ENCODE measurements at regions not wholly inside any gene's neighbourhood (a gene's known extent, or its start where the extent isn't known, plus 50 kb on each side); places are given as distances from the start of the nearest gene placed in this dataset.

GRCh38 chr6:97732045-97732444, 449.0 kb upstream of the MMS22L start:
- Histone ChIP-seq H3K4me3 (ENCODE audit: low read length) (no peak overlapping the region), H3K9me3 (ENCODE audit: control insufficient read depth, low read length) (no peaks in the 10 kb centered on the region), H3K4me1 (ENCODE audit: control insufficient read depth, insufficient read depth, low read length) (no peaks in the 10 kb centered on the region), H3K9ac (ENCODE audit: extremely low read depth, low read length, poor library complexity, severe bottlenecking) (no peak overlapping the region), H3K27ac (ENCODE audit: low read depth, low read length) (no peak overlapping the region), H3K27me3 (ENCODE audit: control insufficient read depth, insufficient read depth, low read length, poor library complexity, severe bottlenecking) (no peaks in the 10 kb centered on the region), H3K36me3 (ENCODE audit: control insufficient read depth, insufficient read depth, low read length) (no peaks in the 10 kb centered on the region)
- H3K4me1 Mint-ChIP-seq: no peaks in the 10 kb centered on the region
- no peaks in the 10 kb centered on the region for H3K9me3 Mint-ChIP-seq
- 92 to 94% methylated on average over 2 to 3 of the region's 3 CpGs for WGBS, 2 experiments (ENCODE audit: insufficient coverage in 1 of 2, insufficient read length in 1 of 2)
- no peak for DNase-seq
- H3K36me3 Mint-ChIP-seq (ENCODE audit: low read depth): no peaks in the 10 kb centered on the region
- H3K4me3 Mint-ChIP-seq: no peak overlapping the region
- no peak for TF ChIP-seq CTCF (conservative IDR thresholded peaks at IDR 0.05)
- no peaks in the 10 kb centered on the region for H3K27me3 Mint-ChIP-seq (ENCODE audit: insufficient read depth)
- no peak overlapping the region for H3K27ac Mint-ChIP-seq

GRCh38 chr6:97757575-97757974, 474.6 kb upstream of the MMS22L start:
- no peaks in the 10 kb centered on the region for H3K36me3 ChIP-seq (ENCODE audit: control insufficient read depth, insufficient read depth, low read length)
- no peak for TF ChIP-seq CTCF (conservative IDR thresholded peaks at IDR 0.05)
- H3K4me1 ChIP-seq (ENCODE audit: control insufficient read depth, insufficient read depth, low read length): peaks cover 27% of the 10 kb centered on the region
- H3K27ac Mint-ChIP-seq: no peak overlapping the region
- H3K27me3 ChIP-seq (ENCODE audit: control insufficient read depth, insufficient read depth, low read length, poor library complexity, severe bottlenecking): no peaks in the 10 kb centered on the region
- H3K36me3 Mint-ChIP-seq (ENCODE audit: low read depth): no peaks in the 10 kb centered on the region
- H3K9me3 ChIP-seq (ENCODE audit: control insufficient read depth, low read length): no peaks in the 10 kb centered on the region
- no peak overlapping the region for H3K27ac ChIP-seq (ENCODE audit: low read depth, low read length)
- no peak overlapping the region for H3K4me3 Mint-ChIP-seq
- no peaks in the 10 kb centered on the region for H3K27me3 Mint-ChIP-seq (ENCODE audit: insufficient read depth)
- H3K4me1 Mint-ChIP-seq: peaks cover 37% of the 10 kb centered on the region
- H3K9me3 Mint-ChIP-seq: no peaks in the 10 kb centered on the region
- DNase-seq: no peak
- 78 to 96% methylated on average over 3 of the region's 3 CpGs for WGBS, 2 experiments (ENCODE audit: insufficient coverage in 1 of 2, insufficient read length in 1 of 2)
- no peak overlapping the region for H3K9ac ChIP-seq (ENCODE audit: extremely low read depth, low read length, poor library complexity, severe bottlenecking)
- no peak overlapping the region for H3K4me3 ChIP-seq (ENCODE audit: low read length)

GRCh38 chr6:97765461-97765860, 482.4 kb upstream of the MMS22L start:
- H3K9me3 ChIP-seq (ENCODE audit: control insufficient read depth, low read length): no peaks in the 10 kb centered on the region
- H3K36me3 Mint-ChIP-seq (ENCODE audit: low read depth): no peaks in the 10 kb centered on the region
- H3K4me1 Mint-ChIP-seq: peaks cover 18% of the 10 kb centered on the region
- no peak overlapping the region for H3K27ac Mint-ChIP-seq
- no peaks in the 10 kb centered on the region for H3K27me3 Mint-ChIP-seq (ENCODE audit: insufficient read depth)
- no peak overlapping the region for H3K4me3 ChIP-seq (ENCODE audit: low read length)
- no peak overlapping the region for H3K9ac ChIP-seq (ENCODE audit: extremely low read depth, low read length, poor library complexity, severe bottlenecking)
- H3K36me3 ChIP-seq (ENCODE audit: control insufficient read depth, insufficient read depth, low read length): no peaks in the 10 kb centered on the region
- H3K4me3 Mint-ChIP-seq: no peak overlapping the region
- no peak for TF ChIP-seq CTCF (conservative IDR thresholded peaks at IDR 0.05)
- H3K27me3 ChIP-seq (ENCODE audit: control insufficient read depth, insufficient read depth, low read length, poor library complexity, severe bottlenecking): no peaks in the 10 kb centered on the region
- H3K9me3 Mint-ChIP-seq: peaks cover 2% of the 10 kb centered on the region
- peaks cover 14% of the 10 kb centered on the region for H3K4me1 ChIP-seq (ENCODE audit: control insufficient read depth, insufficient read depth, low read length)
- 96% methylated on average over 1 of the region's 1 CpG; no CpG with 5 or more reads in 1 of the 2 experiments for WGBS, 2 experiments (ENCODE audit: insufficient coverage in 1 of 2, insufficient read length in 1 of 2)
- H3K27ac ChIP-seq (ENCODE audit: low read depth, low read length): no peak overlapping the region
- DNase-seq: no peak
